ENCODE measurements at regions not wholly inside any gene's neighbourhood (a gene's known extent, or its start where the extent isn't known, plus 50 kb on each side); places are given as distances from the start of the nearest gene placed in this dataset.
A peak's percentile ranks its signal among the peaks of the same experiment; 100 is the strongest.
"Not testable (repeated sequence)": the region's sequence is repeated elsewhere in the genome, so short reads cannot be mapped to it uniquely, and the experiment has no call there.

- no peak for TF ChIP-seq POLR2A (IDR thresholded peaks at IDR 0.05)
- no peak for TF ChIP-seq POLR2AphosphoS5 (IDR thresholded peaks at IDR 0.05)
- no peak for TF ChIP-seq CTCF (IDR thresholded peaks at IDR 0.05)
- H3K4me3 ChIP-seq = no peak overlapping the region
- no peak overlapping the region for H3K27ac ChIP-seq
- no peaks in the 10 kb centered on the region for H3K36me3 ChIP-seq
- no peak for DNase-seq (ENCODE audit: low spot score)
- H3K9me3 ChIP-seq = no peaks in the 10 kb centered on the region
- H3K27me3 ChIP-seq (replicated peaks; ENCODE audit: insufficient read depth) = no peaks in the 10 kb centered on the region
- WGBS = 80% methylated on average over 3 of the region's 3 CpGs
- H3K4me1 ChIP-seq (replicated peaks) = no peaks in the 10 kb centered on the region
- intact Hi-C loops (cut with DNase I) = no loop called here
Observed at GRCh38 chr5:38686658-38687057, 130.2 kb upstream of the LIFR start.

GRCh38 chr5:38692346-38692745, 135.9 kb upstream of the LIFR start:
- Histone ChIP-seq H3K4me3 (no peak overlapping the region), H3K4me1 (replicated peaks) (peaks cover 13% of the 10 kb centered on the region), H3K27ac (peak overlapping the region in 1 of 2 donors; percentile 22), H3K36me3 (no peaks in the 10 kb centered on the region), H3K27me3 (replicated peaks; ENCODE audit: insufficient read depth) (no peaks in the 10 kb centered on the region), H3K9me3 (no peaks in the 10 kb centered on the region)
- 45% methylated on average over 4 of the region's 4 CpGs for WGBS
- intact Hi-C loops (cut with DNase I) = no loop called here
- no peak for TF ChIP-seq CTCF (IDR thresholded peaks at IDR 0.05)
- no peak for TF ChIP-seq POLR2A (IDR thresholded peaks at IDR 0.05)
- no peak for TF ChIP-seq POLR2AphosphoS5 (IDR thresholded peaks at IDR 0.05)
- no peak for DNase-seq (ENCODE audit: low spot score)

- H3K27me3 ChIP-seq (replicated peaks; ENCODE audit: insufficient read depth) = no peaks in the 10 kb centered on the region
- TF ChIP-seq POLR2AphosphoS5 (IDR thresholded peaks at IDR 0.05) = peak; percentile 90
- TF ChIP-seq POLR2A (IDR thresholded peaks at IDR 0.05) = no peak
- no peaks in the 10 kb centered on the region for H3K36me3 ChIP-seq
- DNase-seq (ENCODE audit: low spot score) = peak; percentile 46
- peaks cover 13% of the 10 kb centered on the region for H3K4me1 ChIP-seq (replicated peaks)
- no peak overlapping the region for H3K4me3 ChIP-seq
- peak overlapping the region in 1 of 2 donors; percentile 22 for H3K27ac ChIP-seq
- no peaks in the 10 kb centered on the region for H3K9me3 ChIP-seq
- intact Hi-C loops (cut with DNase I) = no loop called here
- 14% methylated on average over 6 of the region's 6 CpGs for WGBS
Observed at GRCh38 chr5:38692781-38693527, 136.5 kb upstream of the LIFR start.

GRCh38 chr5:38695021-38695958, 138.8 kb upstream of the LIFR start:
- 45% methylated on average over 9 of the region's 9 CpGs for WGBS
- peaks cover 13% of the 10 kb centered on the region for H3K4me1 ChIP-seq (replicated peaks)
- H3K27me3 ChIP-seq (replicated peaks; ENCODE audit: insufficient read depth) = no peaks in the 10 kb centered on the region
- peak; percentile 10 for DNase-seq (ENCODE audit: low spot score)
- no peak overlapping the region for H3K4me3 ChIP-seq
- peak overlapping the region; percentile 12 to 59 for H3K27ac ChIP-seq
- intact Hi-C loops (cut with DNase I) = no loop called here
- TF ChIP-seq CTCF (IDR thresholded peaks at IDR 0.05) (no peak), POLR2A (IDR thresholded peaks at IDR 0.05) (no peak), POLR2AphosphoS5 (IDR thresholded peaks at IDR 0.05) (peak; percentile 66)
- no peaks in the 10 kb centered on the region for H3K36me3 ChIP-seq
- H3K9me3 ChIP-seq = no peaks in the 10 kb centered on the region

GRCh38 chr5:38697013-38697412, 140.6 kb upstream of the LIFR start:
- intact Hi-C loops (cut with DNase I) = no loop called here
- Histone ChIP-seq H3K4me1 (replicated peaks) (peaks cover 13% of the 10 kb centered on the region), H3K27ac (no peak overlapping the region), H3K36me3 (no peaks in the 10 kb centered on the region), H3K27me3 (replicated peaks; ENCODE audit: insufficient read depth) (no peaks in the 10 kb centered on the region), H3K9me3 (no peaks in the 10 kb centered on the region), H3K4me3 (no peak overlapping the region)
- no peak for TF ChIP-seq POLR2AphosphoS5 (IDR thresholded peaks at IDR 0.05)
- TF ChIP-seq CTCF (IDR thresholded peaks at IDR 0.05) = no peak
- no peak for TF ChIP-seq POLR2A (IDR thresholded peaks at IDR 0.05)
- no peak for DNase-seq (ENCODE audit: low spot score)

GRCh38 chr5:38705529-38705928, 140.3 kb upstream of the OSMR start:
- WGBS = 81% methylated on average over 4 of the region's 4 CpGs
- H3K9me3 ChIP-seq; intact Hi-C loops (cut with DNase I); H3K4me3 ChIP-seq; H3K27me3 ChIP-seq (replicated peaks; ENCODE audit: insufficient read depth); H3K4me1 ChIP-seq (replicated peaks); DNase-seq (ENCODE audit: low spot score); H3K36me3 ChIP-seq; H3K27ac ChIP-seq: not testable (repeated sequence)
